HL-60 (cell line): ENCODE measurements at regions not wholly inside any gene's neighbourhood (a gene's known extent, or its start where the extent isn't known, plus 50 kb on each side); places are given as distances from the start of the nearest gene placed in this dataset.

Experiments used
- DNase-seq, 2 experiments: peaks; one replicate each; pipeline ENCODE4 v3.0.0-alpha.2; 2010 to 2020; ENCODE audit warnings: low read depth in 1 of 2, low spot score in 1 of 2
- H3K27ac ChIP-seq: fragments of 250-450 bp; sonication (Bioruptor Pico); replicated peaks from 2 replicates; pipeline ENCODE4 v1.5.1; 2020; ENCODE audit warnings: mild to moderate bottlenecking, moderate library complexity
- H3K27me3 ChIP-seq: fragments of 250-450 bp; sonication (Bioruptor Pico); 2 replicates; pipeline ENCODE4 v1.5.1; 2021; ENCODE audit warnings: mild to moderate bottlenecking, moderate library complexity; ENCODE audit not compliant: insufficient read depth, poor library complexity, severe bottlenecking
- H3K4me3 ChIP-seq: replicated peaks from 2 replicates; pipeline ENCODE4 v1.5.1; 2011; ENCODE audit warnings: mild to moderate bottlenecking, control low read depth, low read length; ENCODE audit not compliant: insufficient read depth
- GABPA ChIP-seq: IDR thresholded peaks from 2 replicates; pipeline ENCODE4 v1.6.1; 2012; ENCODE audit warnings: low read depth
- POLR2AphosphoS5 ChIP-seq: IDR thresholded peaks from 2 replicates; pipeline ENCODE4 v1.6.1; 2012; ENCODE audit warnings: low read depth
- SPI1 ChIP-seq: IDR thresholded peaks from 2 replicates; pipeline ENCODE4 v1.6.1; 2012; ENCODE audit warnings: low read depth, mild to moderate bottlenecking, borderline replicate concordance
- TF ChIP-seq, protein P1 (sequence below): IDR thresholded peaks from 2 replicates; pipeline ENCODE4 v1.6.1; 2012; ENCODE audit warnings: low read depth; ENCODE audit not compliant: insufficient replicate concordance
- TF ChIP-seq, protein P2 (sequence below): IDR thresholded peaks from one replicate; pipeline ENCODE4 v1.5.1; 2011; ENCODE audit warnings: low read length, control low read depth, inconsistent platforms; ENCODE audit not compliant: insufficient read depth

DNA sequence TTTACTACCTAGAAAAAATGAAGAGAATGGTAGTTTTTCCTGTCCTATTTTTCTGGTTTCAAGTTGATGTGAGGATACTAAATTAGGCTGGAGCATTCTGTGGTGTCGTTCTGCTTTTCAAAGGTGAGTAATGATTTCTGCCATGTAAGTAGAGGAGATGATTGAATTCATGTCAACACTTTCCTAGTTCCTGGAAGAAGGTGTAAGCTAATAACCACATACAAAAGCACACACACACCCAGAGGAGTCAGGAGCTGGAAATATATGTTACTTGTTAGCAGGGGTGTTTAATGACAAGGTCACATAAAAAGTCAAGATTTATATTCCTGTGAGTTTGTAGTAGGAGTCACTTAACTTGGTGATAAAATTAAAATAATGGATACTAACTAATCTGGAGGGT lies 172.1 kb downstream of the TMX3 start:
- TF ChIP-seq, protein P1, sequence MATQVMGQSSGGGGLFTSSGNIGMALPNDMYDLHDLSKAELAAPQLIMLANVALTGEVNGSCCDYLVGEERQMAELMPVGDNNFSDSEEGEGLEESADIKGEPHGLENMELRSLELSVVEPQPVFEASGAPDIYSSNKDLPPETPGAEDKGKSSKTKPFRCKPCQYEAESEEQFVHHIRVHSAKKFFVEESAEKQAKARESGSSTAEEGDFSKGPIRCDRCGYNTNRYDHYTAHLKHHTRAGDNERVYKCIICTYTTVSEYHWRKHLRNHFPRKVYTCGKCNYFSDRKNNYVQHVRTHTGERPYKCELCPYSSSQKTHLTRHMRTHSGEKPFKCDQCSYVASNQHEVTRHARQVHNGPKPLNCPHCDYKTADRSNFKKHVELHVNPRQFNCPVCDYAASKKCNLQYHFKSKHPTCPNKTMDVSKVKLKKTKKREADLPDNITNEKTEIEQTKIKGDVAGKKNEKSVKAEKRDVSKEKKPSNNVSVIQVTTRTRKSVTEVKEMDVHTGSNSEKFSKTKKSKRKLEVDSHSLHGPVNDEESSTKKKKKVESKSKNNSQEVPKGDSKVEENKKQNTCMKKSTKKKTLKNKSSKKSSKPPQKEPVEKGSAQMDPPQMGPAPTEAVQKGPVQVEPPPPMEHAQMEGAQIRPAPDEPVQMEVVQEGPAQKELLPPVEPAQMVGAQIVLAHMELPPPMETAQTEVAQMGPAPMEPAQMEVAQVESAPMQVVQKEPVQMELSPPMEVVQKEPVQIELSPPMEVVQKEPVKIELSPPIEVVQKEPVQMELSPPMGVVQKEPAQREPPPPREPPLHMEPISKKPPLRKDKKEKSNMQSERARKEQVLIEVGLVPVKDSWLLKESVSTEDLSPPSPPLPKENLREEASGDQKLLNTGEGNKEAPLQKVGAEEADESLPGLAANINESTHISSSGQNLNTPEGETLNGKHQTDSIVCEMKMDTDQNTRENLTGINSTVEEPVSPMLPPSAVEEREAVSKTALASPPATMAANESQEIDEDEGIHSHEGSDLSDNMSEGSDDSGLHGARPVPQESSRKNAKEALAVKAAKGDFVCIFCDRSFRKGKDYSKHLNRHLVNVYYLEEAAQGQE = no peak
- TF ChIP-seq SPI1 = no peak
- TF ChIP-seq, protein P2, sequence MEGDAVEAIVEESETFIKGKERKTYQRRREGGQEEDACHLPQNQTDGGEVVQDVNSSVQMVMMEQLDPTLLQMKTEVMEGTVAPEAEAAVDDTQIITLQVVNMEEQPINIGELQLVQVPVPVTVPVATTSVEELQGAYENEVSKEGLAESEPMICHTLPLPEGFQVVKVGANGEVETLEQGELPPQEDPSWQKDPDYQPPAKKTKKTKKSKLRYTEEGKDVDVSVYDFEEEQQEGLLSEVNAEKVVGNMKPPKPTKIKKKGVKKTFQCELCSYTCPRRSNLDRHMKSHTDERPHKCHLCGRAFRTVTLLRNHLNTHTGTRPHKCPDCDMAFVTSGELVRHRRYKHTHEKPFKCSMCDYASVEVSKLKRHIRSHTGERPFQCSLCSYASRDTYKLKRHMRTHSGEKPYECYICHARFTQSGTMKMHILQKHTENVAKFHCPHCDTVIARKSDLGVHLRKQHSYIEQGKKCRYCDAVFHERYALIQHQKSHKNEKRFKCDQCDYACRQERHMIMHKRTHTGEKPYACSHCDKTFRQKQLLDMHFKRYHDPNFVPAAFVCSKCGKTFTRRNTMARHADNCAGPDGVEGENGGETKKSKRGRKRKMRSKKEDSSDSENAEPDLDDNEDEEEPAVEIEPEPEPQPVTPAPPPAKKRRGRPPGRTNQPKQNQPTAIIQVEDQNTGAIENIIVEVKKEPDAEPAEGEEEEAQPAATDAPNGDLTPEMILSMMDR = no peak
- no peak for TF ChIP-seq POLR2AphosphoS5
- TF ChIP-seq GABPA = no peak
- H3K27me3 ChIP-seq = no peaks in the 10 kb centered on the region

DNA sequence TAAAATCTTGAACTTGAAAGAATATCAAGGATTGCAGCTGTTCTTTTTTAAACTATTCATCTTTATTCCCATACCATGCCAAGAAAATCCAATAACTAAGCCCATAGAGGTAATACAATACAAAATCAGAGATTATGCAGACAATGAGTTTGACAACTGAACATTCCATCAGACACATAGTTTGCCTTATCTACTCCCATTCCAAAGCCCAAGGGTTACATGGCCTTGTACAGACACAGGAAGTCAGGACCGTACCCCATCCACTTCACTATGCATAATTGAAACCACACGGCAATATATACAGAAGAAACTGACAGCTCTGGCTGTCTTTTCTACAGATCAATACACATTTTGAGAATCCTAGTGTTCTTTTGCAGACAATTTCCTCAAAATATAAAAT lies 181.3 kb downstream of the TMX3 start:
- Histone ChIP-seq H3K27me3 (no peaks in the 10 kb centered on the region), H3K4me3 (no peak overlapping the region), H3K27ac (no peak overlapping the region)
- no peak for TF ChIP-seq GABPA
- no peak for TF ChIP-seq POLR2AphosphoS5
- TF ChIP-seq, protein P2 = no peak
- TF ChIP-seq SPI1 = no peak
- TF ChIP-seq, protein P1 = no peak
- DNase-seq = no peak

More for the DNA sequence above, 172.1 kb downstream of the TMX3 start:
- Histone ChIP-seq H3K4me3 (no peak overlapping the region), H3K27ac (no peak overlapping the region)
- no peak for DNase-seq

DNA sequence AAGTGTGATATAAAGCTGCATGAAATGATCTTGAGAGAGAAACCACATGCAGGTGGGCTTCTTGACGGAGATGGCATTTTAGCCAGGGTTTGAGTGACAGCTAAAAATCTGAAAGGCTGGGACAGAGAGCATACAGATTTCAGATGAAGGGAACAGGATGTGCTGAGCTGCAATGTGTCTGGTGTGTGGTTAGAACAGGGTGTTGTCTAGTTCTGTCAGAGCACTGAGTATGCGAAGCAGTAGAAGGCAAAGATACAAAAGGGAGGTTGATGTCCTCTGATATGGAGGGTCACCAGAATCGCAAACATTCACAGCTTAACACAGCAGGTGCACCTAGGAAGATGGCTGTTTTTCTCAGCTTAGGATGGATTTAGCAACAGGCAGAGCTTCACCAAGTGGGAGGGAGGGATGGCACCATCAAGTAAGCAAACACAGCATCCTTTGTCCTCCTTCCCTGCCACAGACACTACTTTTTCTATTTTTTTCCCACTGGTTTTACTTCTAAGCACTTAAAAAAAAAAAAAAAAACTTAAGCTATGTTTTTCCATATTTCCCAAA lies 182.5 kb downstream of the TMX3 start:
- no peak for TF ChIP-seq POLR2AphosphoS5
- TF ChIP-seq, protein P1 = no peak
- TF ChIP-seq GABPA = no peak
- no peak for TF ChIP-seq SPI1
- TF ChIP-seq, protein P2 = no peak
- no peak for DNase-seq
- Histone ChIP-seq H3K4me3 (no peak overlapping the region), H3K27ac (no peak overlapping the region), H3K27me3 (no peaks in the 10 kb centered on the region)
